Skeletal muscle tissue (tissue), 3 donors: ENCODE measurements at regions not wholly inside any gene's neighbourhood (a gene's known extent, or its start where the extent isn't known, plus 50 kb on each side); places are given as distances from the start of the nearest gene placed in this dataset.

Experiments
- H3K27ac ChIP-seq: one replicate; pipeline ENCODE4 v1.7.0; 2013; ENCODE audit warnings: mild to moderate bottlenecking, low read depth, low read length, inconsistent platforms
- H3K27me3 ChIP-seq, 3 donors: one replicate each; pipeline ENCODE4 v1.7.0; 2013; ENCODE audit warnings: low read length in 3 of 3; ENCODE audit not compliant: control insufficient read depth in 3 of 3, insufficient read depth in 3 of 3
- H3K36me3 ChIP-seq, 3 donors: one replicate each; pipeline ENCODE4 v1.7.0; 2013; ENCODE audit warnings: low read length in 3 of 3; ENCODE audit not compliant: control insufficient read depth in 3 of 3, insufficient read depth in 3 of 3
- H3K4me1 ChIP-seq, 3 donors: one replicate each; pipeline ENCODE4 v1.7.0; 2013; ENCODE audit warnings: low read length in 3 of 3, mild to moderate bottlenecking in 3 of 3; ENCODE audit not compliant: control insufficient read depth in 3 of 3, insufficient read depth in 3 of 3
- H3K4me3 ChIP-seq, 3 donors: one replicate each; pipeline ENCODE4 v1.7.0; 2013; ENCODE audit warnings: low read length in 3 of 3
- H3K9ac ChIP-seq, 3 donors: one replicate each; pipeline ENCODE4 v1.7.0; 2013; ENCODE audit warnings: low read length in 3 of 3, mild to moderate bottlenecking in 3 of 3, moderate library complexity in 2 of 3, low read depth in 1 of 3
- H3K9me3 ChIP-seq, 3 donors: one replicate each; pipeline ENCODE4 v1.7.0; 2013; ENCODE audit warnings: low read length in 3 of 3; ENCODE audit not compliant: control insufficient read depth in 3 of 3
- donor health status: Osteomylitis.

- Histone ChIP-seq H3K27ac (no peak overlapping the region), H3K4me1 (no peaks in the 10 kb centered on the region), H3K9ac (no peak overlapping the region), H3K27me3 (peaks cover 0 to 4% (median 0%) of the 10 kb centered on the region in 3 donors), H3K4me3 (no peak overlapping the region), H3K9me3 (no peaks in the 10 kb centered on the region), H3K36me3 (no peaks in the 10 kb centered on the region)
These were observed 151.8 kb upstream of the BCOR start for GRCh38 chrX:40249582-40249981.

DNA sequence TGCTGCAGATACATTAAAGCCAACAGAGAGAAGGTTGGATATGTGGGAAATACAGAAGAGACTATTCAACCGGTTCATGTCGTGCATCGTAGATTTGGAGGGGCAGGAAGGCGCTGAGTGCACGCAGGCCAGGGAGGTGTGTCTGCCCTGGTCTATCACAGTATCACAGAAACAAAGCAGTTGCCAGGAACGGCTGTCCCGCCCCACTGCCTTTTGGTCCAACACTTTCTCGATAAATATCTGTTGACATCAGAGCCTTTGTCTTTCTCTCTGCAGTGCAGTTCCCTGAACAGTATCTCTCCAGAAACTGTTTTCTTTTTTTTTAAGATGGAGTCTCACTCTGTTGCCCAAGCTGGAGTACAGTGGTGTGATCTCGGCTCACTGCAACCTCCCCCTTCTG lies 151.1 kb upstream of the BCOR start:
- Histone ChIP-seq H3K27ac (no peak overlapping the region), H3K9ac (no peak overlapping the region), H3K27me3 (peaks cover 0 to 4% (median 0%) of the 10 kb centered on the region in 3 donors), H3K9me3 (no peaks in the 10 kb centered on the region), H3K4me1 (no peaks in the 10 kb centered on the region), H3K36me3 (no peaks in the 10 kb centered on the region), H3K4me3 (no peak overlapping the region)

- Histone ChIP-seq H3K4me3 (no peak overlapping the region), H3K9ac (no peak overlapping the region), H3K36me3 (no peaks in the 10 kb centered on the region), H3K27ac (no peak overlapping the region), H3K9me3 (no peaks in the 10 kb centered on the region), H3K4me1 (no peaks in the 10 kb centered on the region), H3K27me3 (peaks cover 0 to 4% (median 0%) of the 10 kb centered on the region in 3 donors)
These were observed 150.3 kb upstream of the BCOR start for GRCh38 chrX:40247848-40248622.

- Histone ChIP-seq H3K27me3 (peaks cover 0 to 4% (median 0%) of the 10 kb centered on the region in 3 donors), H3K9ac (no peak overlapping the region), H3K4me1 (no peaks in the 10 kb centered on the region), H3K27ac (no peak overlapping the region), H3K36me3 (no peaks in the 10 kb centered on the region), H3K4me3 (no peak overlapping the region), H3K9me3 (no peaks in the 10 kb centered on the region)
These were observed 149.6 kb upstream of the BCOR start for GRCh38 chrX:40247382-40247781.

- Histone ChIP-seq H3K4me1 (no peaks in the 10 kb centered on the region), H3K27me3 (peaks cover 0 to 4% (median 0%) of the 10 kb centered on the region in 3 donors), H3K9me3 (no peaks in the 10 kb centered on the region), H3K27ac (no peak overlapping the region), H3K36me3 (no peaks in the 10 kb centered on the region), H3K9ac (no peak overlapping the region), H3K4me3 (peak overlapping the region in 2 of 3 donors; percentile 13 to 27)
These were observed 147.8 kb upstream of the BCOR start for GRCh38 chrX:40245488-40246071.

DNA sequence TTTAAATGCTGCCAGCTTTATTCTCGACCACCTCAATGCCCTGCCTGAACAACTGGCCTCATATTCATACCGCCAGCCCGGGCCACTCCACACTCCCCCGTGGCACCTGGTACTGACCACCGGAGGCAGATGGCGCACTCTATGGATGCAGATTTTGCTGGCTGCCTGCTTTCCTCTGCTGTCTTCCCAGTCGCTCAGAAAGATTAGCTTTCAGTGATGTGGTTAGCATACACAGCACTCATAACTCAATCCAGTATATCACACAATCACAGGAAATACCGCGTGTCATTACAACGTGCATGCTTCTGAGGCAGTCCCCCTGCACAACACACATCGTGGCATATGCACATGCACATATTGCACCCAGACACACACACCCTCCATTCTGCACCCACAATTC lies 147.2 kb upstream of the BCOR start:
- no peaks in the 10 kb centered on the region for H3K9me3 ChIP-seq
- no peak overlapping the region for H3K9ac ChIP-seq
- no peaks in the 10 kb centered on the region for H3K4me1 ChIP-seq
- no peak overlapping the region for H3K27ac ChIP-seq
- H3K27me3 ChIP-seq, result peaks cover 0 to 7% (median 0%) of the 10 kb centered on the region in 3 donors
- no peaks in the 10 kb centered on the region for H3K36me3 ChIP-seq
- peak overlapping the region in 1 of 3 donors; percentile 27 for H3K4me3 ChIP-seq

GRCh38 chrX:40243755-40244515 lies 146.2 kb upstream of the BCOR start:
- H3K27ac ChIP-seq, result no peak overlapping the region
- no peak overlapping the region for H3K4me3 ChIP-seq
- no peak overlapping the region for H3K9ac ChIP-seq
- H3K27me3 ChIP-seq, result peaks cover 0 to 8% (median 0%) of the 10 kb centered on the region in 3 donors
- no peaks in the 10 kb centered on the region for H3K4me1 ChIP-seq
- no peaks in the 10 kb centered on the region for H3K9me3 ChIP-seq
- H3K36me3 ChIP-seq, result no peaks in the 10 kb centered on the region

DNA sequence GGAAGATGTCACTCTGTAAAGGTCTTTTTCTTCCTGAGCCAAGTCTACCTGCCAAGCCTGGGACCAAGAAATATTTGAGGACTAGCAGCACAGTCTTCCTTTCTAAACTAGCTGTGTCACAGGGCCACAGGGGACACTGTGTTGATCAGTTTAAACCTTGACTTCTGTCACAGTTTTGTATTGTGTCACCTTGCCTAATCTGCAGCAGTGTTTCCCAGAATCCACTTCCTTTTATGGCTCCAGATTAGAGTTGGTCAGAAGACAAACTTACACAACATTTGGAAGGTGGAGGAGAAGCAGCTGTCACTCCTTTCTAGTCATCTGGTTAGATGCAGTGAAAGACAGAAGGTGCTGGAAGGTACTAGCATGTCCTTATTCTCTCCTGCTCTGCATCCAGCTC lies 143.1 kb upstream of the BCOR start:
- no peak overlapping the region for H3K9ac ChIP-seq
- no peaks in the 10 kb centered on the region for H3K4me1 ChIP-seq
- no peaks in the 10 kb centered on the region for H3K9me3 ChIP-seq
- no peak overlapping the region for H3K27ac ChIP-seq
- H3K36me3 ChIP-seq, result no peaks in the 10 kb centered on the region
- no peak overlapping the region for H3K4me3 ChIP-seq
- H3K27me3 ChIP-seq, result peaks cover 0 to 8% (median 0%) of the 10 kb centered on the region in 3 donors

DNA sequence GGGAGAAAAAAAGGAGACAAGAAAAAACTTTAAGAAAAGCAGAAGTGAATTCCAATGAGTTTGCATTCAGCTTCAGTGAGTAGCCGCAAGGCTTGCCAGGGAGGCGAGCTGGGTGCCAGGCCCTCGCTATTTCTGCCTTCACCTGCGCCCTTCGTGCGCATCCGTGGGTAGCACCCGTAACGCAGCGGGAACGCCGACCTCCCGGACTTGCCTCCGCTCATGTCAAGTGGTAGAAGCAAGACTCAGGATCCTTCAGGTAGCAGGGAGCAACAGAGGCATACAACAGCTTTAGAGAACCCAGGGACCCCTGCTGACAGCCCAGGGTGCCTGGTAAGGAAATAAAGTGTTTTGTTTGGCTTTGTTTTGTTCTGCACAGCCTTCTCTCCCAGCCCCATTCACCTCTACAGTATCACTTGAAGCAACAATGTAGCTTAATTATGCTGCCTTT lies 140.0 kb upstream of the BCOR start:
- H3K9me3 ChIP-seq, result no peaks in the 10 kb centered on the region
- H3K36me3 ChIP-seq, result no peaks in the 10 kb centered on the region
- H3K27ac ChIP-seq, result no peak overlapping the region
- H3K4me3 ChIP-seq, result no peak overlapping the region
- H3K4me1 ChIP-seq, result no peaks in the 10 kb centered on the region
- H3K27me3 ChIP-seq, result peaks cover 0 to 4% (median 0%) of the 10 kb centered on the region in 3 donors
- H3K9ac ChIP-seq, result no peak overlapping the region

DNA sequence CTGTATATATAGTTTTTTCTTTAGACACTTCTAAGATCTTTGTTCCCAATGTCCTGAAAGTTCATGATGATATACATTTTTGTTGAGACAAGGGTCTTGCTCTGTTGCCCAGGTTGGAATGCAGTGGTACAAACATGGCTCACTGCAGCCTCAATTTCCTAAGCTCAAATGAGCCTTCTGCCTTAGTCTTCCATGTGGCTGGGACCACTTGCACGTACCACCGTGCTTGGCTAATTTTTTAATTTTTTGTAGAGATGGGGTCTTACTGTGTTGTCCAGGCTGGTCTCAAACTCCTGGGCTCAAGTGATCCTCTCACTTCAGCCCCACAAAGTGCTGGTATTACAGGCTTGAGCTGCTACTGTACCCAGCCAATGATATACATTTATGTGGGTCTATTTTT lies 132.9 kb upstream of the BCOR start:
- Histone ChIP-seq H3K4me1 (no peaks in the 10 kb centered on the region), H3K9me3 (no peaks in the 10 kb centered on the region), H3K9ac (no peak overlapping the region), H3K27ac (no peak overlapping the region), H3K4me3 (no peak overlapping the region), H3K36me3 (no peaks in the 10 kb centered on the region), H3K27me3 (no peaks in the 10 kb centered on the region)
